Gastrocnemius medialis (tissue), 4 donors: ENCODE measurements at regions not wholly inside any gene's neighbourhood (a gene's known extent, or its start where the extent isn't known, plus 50 kb on each side); places are given as distances from the start of the nearest gene placed in this dataset.

ENCODE experiments used
- POLR2A ChIP-seq, 2 donors: fragments of 450-650 bp; IDR thresholded peaks; one replicate each; pipeline ENCODE4 v1.6.1; 2017; ENCODE audit warnings: antibody characterized with exemption in 2 of 2, mild to moderate bottlenecking in 2 of 2, moderate library complexity in 2 of 2
- TF ChIP-seq, protein P1 (sequence below), 5 experiments: fragments of 450-650 bp in 3 of 5; fragments of 200-600 bp in 2 of 5; sonication (generic) in 2 of 5; IDR thresholded peaks in 4 of 5; conservative IDR thresholded peaks in 1 of 5; 1 replicate in 4 of 5; 2 replicates in 1 of 5; pipeline ENCODE4 v1.5.1; 2016 to 2019; ENCODE audit warnings: antibody characterized with exemption in 5 of 5, mild to moderate bottlenecking in 3 of 5, moderate library complexity in 3 of 5

DNA sequence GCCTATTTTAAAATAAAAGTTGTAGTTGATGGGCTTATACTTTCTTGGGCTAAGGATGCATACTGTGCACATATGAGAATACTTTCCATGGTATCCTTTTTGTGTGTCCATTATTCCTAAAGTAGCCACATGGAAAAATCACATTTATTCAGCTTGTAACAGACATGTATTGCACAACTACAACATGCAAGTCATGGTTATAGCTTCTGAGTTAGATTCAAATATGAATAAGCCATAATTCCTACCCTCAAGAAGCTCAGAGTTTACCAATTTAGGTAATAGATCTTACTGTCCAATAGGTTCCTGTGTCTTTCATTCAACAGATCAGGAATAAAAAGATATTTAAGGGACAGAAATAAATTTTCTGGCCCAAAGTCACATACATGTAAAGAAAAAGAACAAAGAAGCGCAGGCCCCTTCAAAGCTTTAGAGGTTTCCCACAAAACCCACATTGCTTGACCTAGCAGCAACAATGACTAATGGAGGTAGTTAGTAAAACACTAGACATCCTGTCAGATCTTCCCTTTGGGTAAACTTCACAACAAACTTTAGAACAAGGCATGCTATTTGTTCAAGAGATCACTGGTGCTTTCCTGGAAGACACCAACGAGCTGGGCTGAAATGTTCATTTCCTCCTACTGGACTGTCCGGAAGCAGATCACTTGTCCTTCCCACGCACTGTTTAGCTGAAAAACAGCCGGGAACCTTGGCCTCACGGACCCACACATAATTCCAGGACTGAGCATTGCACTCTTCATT lies 78.4 kb upstream of the ITGA1 start:
- TF ChIP-seq, protein P1, sequence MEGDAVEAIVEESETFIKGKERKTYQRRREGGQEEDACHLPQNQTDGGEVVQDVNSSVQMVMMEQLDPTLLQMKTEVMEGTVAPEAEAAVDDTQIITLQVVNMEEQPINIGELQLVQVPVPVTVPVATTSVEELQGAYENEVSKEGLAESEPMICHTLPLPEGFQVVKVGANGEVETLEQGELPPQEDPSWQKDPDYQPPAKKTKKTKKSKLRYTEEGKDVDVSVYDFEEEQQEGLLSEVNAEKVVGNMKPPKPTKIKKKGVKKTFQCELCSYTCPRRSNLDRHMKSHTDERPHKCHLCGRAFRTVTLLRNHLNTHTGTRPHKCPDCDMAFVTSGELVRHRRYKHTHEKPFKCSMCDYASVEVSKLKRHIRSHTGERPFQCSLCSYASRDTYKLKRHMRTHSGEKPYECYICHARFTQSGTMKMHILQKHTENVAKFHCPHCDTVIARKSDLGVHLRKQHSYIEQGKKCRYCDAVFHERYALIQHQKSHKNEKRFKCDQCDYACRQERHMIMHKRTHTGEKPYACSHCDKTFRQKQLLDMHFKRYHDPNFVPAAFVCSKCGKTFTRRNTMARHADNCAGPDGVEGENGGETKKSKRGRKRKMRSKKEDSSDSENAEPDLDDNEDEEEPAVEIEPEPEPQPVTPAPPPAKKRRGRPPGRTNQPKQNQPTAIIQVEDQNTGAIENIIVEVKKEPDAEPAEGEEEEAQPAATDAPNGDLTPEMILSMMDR (IDR thresholded peaks at IDR 0.05 in 4 of 5, conservative IDR thresholded peaks at IDR 0.05 in 1 of 5), result no peak
- TF ChIP-seq POLR2A (IDR thresholded peaks at IDR 0.05), result no peak
